H1 (cell line): ENCODE measurements at regions not wholly inside any gene's neighbourhood (a gene's known extent, or its start where the extent isn't known, plus 50 kb on each side); places are given as distances from the start of the nearest gene placed in this dataset.

ENCODE experiments used
- CTCF ChIA-PET: fragments of 300-600 bp; sonication (Branson Sonifier 250); formaldehyde crosslinking; loops from one replicate; lab custom pipeline; 2021; ENCODE audit not compliant: partially characterized antibody; lab: Charles Lee
- POLR2A ChIA-PET: fragments of 300-600 bp; sonication (Branson Sonifier 250); formaldehyde crosslinking; loops from one replicate; lab custom pipeline; 2021; ENCODE audit warnings: inconsistent platforms; ENCODE audit not compliant: partially characterized antibody; lab: Charles Lee
- DNase-seq, 2 experiments: peaks; one replicate each; pipeline versions ENCODE4 v3.0.0 to v3.0.0-alpha.2; 2010 to 2022; ENCODE audit warnings: low spot score in 2 of 2, low read depth in 1 of 2, mixed read lengths in 1 of 2
- FAIRE-seq: peaks from 2 replicates; lab custom pipeline; 2011; peaks lifted over from hg19 to GRCh38; lab: Jason Lieb, UNC
- H2AFZ ChIP-seq: 2 replicates; pipeline ENCODE4 v1.8.1; 2012; ENCODE audit warnings: low read length, inconsistent platforms
- H2AK5ac ChIP-seq: 2 replicates; pipeline ENCODE4 v1.6.1; 2013; ENCODE audit warnings: low read depth, low read length
- H2BK120ac ChIP-seq: replicated peaks from 2 replicates; pipeline ENCODE3; 2013; ENCODE audit warnings: low read depth, low read length, inconsistent platforms
- H2BK12ac ChIP-seq: 2 replicates; pipeline ENCODE4 v1.6.1; 2013; ENCODE audit warnings: low read depth, low read length
- H2BK15ac ChIP-seq: 2 replicates; pipeline ENCODE4 v1.6.1; 2013; ENCODE audit warnings: low read length
- H2BK20ac ChIP-seq: 2 replicates; pipeline ENCODE4 v1.6.1; 2013; ENCODE audit warnings: low read length
- H2BK5ac ChIP-seq: 2 replicates; pipeline ENCODE4 v1.6.1; 2013; ENCODE audit warnings: low read depth, low read length
- H3K14ac ChIP-seq: 2 replicates; pipeline ENCODE4 v1.6.1; 2013; ENCODE audit warnings: inconsistent platforms; ENCODE audit not compliant: insufficient read length
- H3K18ac ChIP-seq: 2 replicates; pipeline ENCODE4 v1.6.1; 2013; ENCODE audit warnings: low read length; ENCODE audit errors: extremely low read depth
- H3K23ac ChIP-seq: 2 replicates; pipeline ENCODE4 v1.6.1; 2013; ENCODE audit warnings: inconsistent platforms; ENCODE audit not compliant: insufficient read length
- H3K23me2 ChIP-seq: 2 replicates; pipeline ENCODE4 v1.6.1; 2013; ENCODE audit warnings: low read depth, low read length
- H3K27ac ChIP-seq: 2 replicates; pipeline ENCODE4 v1.6.1; 2011; ENCODE audit warnings: low read depth, low read length, inconsistent platforms
- H3K27me3 ChIP-seq, 4 experiments: replicated peaks in 1 of 4; 1 replicate in 1 of 4; 2 replicates in 3 of 4; pipeline versions ENCODE4 v1.6.1 to v1.8.1; 2011 to 2013; ENCODE audit warnings: low read length in 3 of 4, mild to moderate bottlenecking in 3 of 4, inconsistent platforms in 2 of 4, mixed read lengths in 2 of 4, moderate library complexity in 1 of 4; ENCODE audit not compliant: control insufficient read depth in 3 of 4, insufficient read depth in 3 of 4; ENCODE audit errors: extremely low read depth in 1 of 4
- H3K36me3 ChIP-seq, 4 experiments: 2 replicates each; pipeline versions ENCODE4 v1.6.1 to v1.8.1; 2011 to 2013; ENCODE audit warnings: mild to moderate bottlenecking in 4 of 4, low read length in 3 of 4, moderate library complexity in 2 of 4, control low read depth in 1 of 4, inconsistent platforms in 1 of 4; ENCODE audit not compliant: insufficient read depth in 4 of 4, control insufficient read depth in 2 of 4
- H3K4ac ChIP-seq: replicated peaks from 2 replicates; pipeline ENCODE3; 2013; ENCODE audit warnings: low read length, low read depth, mixed read lengths, inconsistent platforms; ENCODE audit not compliant: insufficient read length
- H3K4me1 ChIP-seq, 4 experiments: replicated peaks in 1 of 4; 1 replicate in 1 of 4; 2 replicates in 3 of 4; pipeline versions ENCODE4 v1.6.1 to v1.8.1; 2011 to 2013; ENCODE audit warnings: low read length in 3 of 4, inconsistent platforms in 2 of 4, mixed read lengths in 1 of 4; ENCODE audit not compliant: insufficient read depth in 4 of 4, control insufficient read depth in 3 of 4
- H3K4me2 ChIP-seq, 2 experiments: 2 replicates each; pipeline versions ENCODE4 v1.6.1 to v1.8.1; 2011 to 2013; ENCODE audit warnings: low read depth in 2 of 2, low read length in 2 of 2, control low read depth in 1 of 2, inconsistent platforms in 1 of 2, mild to moderate bottlenecking in 1 of 2; ENCODE audit not compliant: insufficient read depth in 1 of 2
- H3K4me3 ChIP-seq, 4 experiments: fragments of 200-600, 300-600 bp in 1 of 4; sonication (generic), shearing (Covaris generic), sonication (Bioruptor Twin) in 1 of 4; 2 replicates each; pipeline versions ENCODE4 v1.5.1 to v1.8.1; 2011 to 2016; ENCODE audit warnings: low read length in 4 of 4, low read depth in 3 of 4, control low read depth in 2 of 4, inconsistent platforms in 2 of 4, mild to moderate bottlenecking in 2 of 4, mixed read lengths in 1 of 4, moderate library complexity in 1 of 4; ENCODE audit not compliant: insufficient read depth in 2 of 4; ENCODE audit errors: extremely low read depth in 1 of 4
- H3K56ac ChIP-seq: replicated peaks from 2 replicates; pipeline ENCODE3; 2013; ENCODE audit warnings: low read depth, mild to moderate bottlenecking, mixed read lengths, low read length, inconsistent platforms; ENCODE audit not compliant: insufficient read length
- H3K79me1 ChIP-seq: 2 replicates; pipeline ENCODE4 v1.6.1; 2013; ENCODE audit warnings: low read depth, low read length, control low read depth
- H3K79me2 ChIP-seq, 2 experiments: 2 replicates each; pipeline versions ENCODE4 v1.6.1 to v1.8.1; 2012 to 2013; ENCODE audit warnings: low read length in 2 of 2, mild to moderate bottlenecking in 2 of 2, inconsistent platforms in 1 of 2; ENCODE audit not compliant: insufficient read depth in 2 of 2, control insufficient read depth in 1 of 2
- H3K9ac ChIP-seq, 4 experiments: replicated peaks in 1 of 4; 1 replicate in 1 of 4; 2 replicates in 3 of 4; pipeline versions ENCODE4 v1.6.1 to v1.8.1; 2011 to 2013; ENCODE audit warnings: low read depth in 3 of 4, low read length in 3 of 4, control low read depth in 2 of 4, mild to moderate bottlenecking in 2 of 4, moderate library complexity in 2 of 4, inconsistent platforms in 1 of 4; ENCODE audit errors: extremely low read depth in 1 of 4
- H3K9me3 ChIP-seq, 2 experiments: 2 replicates each; pipeline versions ENCODE4 v1.6.1 to v1.8.1; 2012 to 2013; ENCODE audit warnings: mild to moderate bottlenecking in 2 of 2, moderate library complexity in 2 of 2, control low read depth in 1 of 2, inconsistent platforms in 1 of 2, low read depth in 1 of 2, low read length in 1 of 2, mixed read lengths in 1 of 2; ENCODE audit not compliant: insufficient read depth in 2 of 2
- H4K20me1 ChIP-seq, 2 experiments: replicated peaks in 1 of 2; 2 replicates each; pipeline versions ENCODE3 to v1.8.1; 2011 to 2013; ENCODE audit warnings: inconsistent platforms in 2 of 2, low read length in 2 of 2, mild to moderate bottlenecking in 1 of 2; ENCODE audit not compliant: insufficient read depth in 2 of 2, control insufficient read depth in 1 of 2
- H4K5ac ChIP-seq: 2 replicates; pipeline ENCODE4 v1.6.1; 2013; ENCODE audit warnings: low read length, low read depth, mixed read lengths, inconsistent platforms; ENCODE audit not compliant: insufficient read length
- H4K8ac ChIP-seq: 2 replicates; pipeline ENCODE4 v1.8.0; 2013; ENCODE audit warnings: mild to moderate bottlenecking, moderate library complexity, low read length, inconsistent platforms; ENCODE audit not compliant: insufficient read depth; ENCODE audit errors: extremely low read depth
- H4K91ac ChIP-seq: replicated peaks from 2 replicates; pipeline ENCODE3; 2013; ENCODE audit warnings: low read length, mixed read lengths, inconsistent platforms; ENCODE audit not compliant: insufficient read length
- CEBPB ChIP-seq: IDR thresholded peaks from 2 replicates; pipeline ENCODE4 v1.6.1; 2012; ENCODE audit warnings: low read depth, low read length
- CREB1 ChIP-seq: IDR thresholded peaks from 2 replicates; pipeline ENCODE4 v1.6.1; 2012; ENCODE audit warnings: inconsistent platforms
- GTF2F1 ChIP-seq: IDR thresholded peaks from 2 replicates; pipeline ENCODE4 v1.6.1; 2012; ENCODE audit warnings: low read depth, low read length, improper control_type of control experiment, borderline replicate concordance
- MAFK ChIP-seq: IDR thresholded peaks from 2 replicates; pipeline ENCODE4 v1.6.1; 2012; ENCODE audit warnings: low read depth, mild to moderate bottlenecking, improper control_type of control experiment, low read length
- RXRA ChIP-seq: IDR thresholded peaks from 2 replicates; pipeline ENCODE4 v1.6.1; 2011; ENCODE audit warnings: low read depth, mild to moderate bottlenecking, low read length, moderate library complexity; ENCODE audit not compliant: insufficient read depth
- SIX5 ChIP-seq: IDR thresholded peaks from 2 replicates; pipeline ENCODE4 v1.6.1; 2011; ENCODE audit warnings: mild to moderate bottlenecking, low read depth, low read length
- TBP ChIP-seq: IDR thresholded peaks from 2 replicates; pipeline ENCODE4 v1.6.1; 2011; ENCODE audit warnings: low read depth, low read length, improper control_type of control experiment
- ZNF274 ChIP-seq: IDR thresholded peaks from 2 replicates; pipeline ENCODE4 v1.7.0; 2012; ENCODE audit warnings: low read length, borderline replicate concordance; ENCODE audit errors: extremely low read depth
- WGBS, 2 experiments: shearing (Covaris generic) in 1 of 2; methylation state at CpG; one replicate each; pipeline versions ENCODE4 v1.1.6 to v1.1.7; 2013 to 2015; ENCODE audit warnings: low lambda C conversion rate in 2 of 2, mixed read lengths in 2 of 2, inconsistent platforms in 1 of 2, low coverage in 1 of 2, missing lambda C conversion rate in 1 of 2; ENCODE audit not compliant: insufficient replicate concordance in 2 of 2, insufficient coverage in 1 of 2, insufficient read length in 1 of 2; ENCODE audit errors: extremely low coverage in 1 of 2, missing lambda C conversion rate in 1 of 2; 5-methylcytosine and 5-hydroxymethylcytosine counted together

GRCh38 chr10:24784061-24784460 is 60.4 kb upstream of the ARHGAP21 start:
- Histone ChIP-seq H2AK5ac (no peak overlapping the region), H3K79me1 (no peaks in the 10 kb centered on the region), H4K5ac (no peak overlapping the region), H4K8ac (no peak overlapping the region), H3K9ac (no peak overlapping the region), H3K4me2 (no peak overlapping the region), H3K27me3 (no peaks in the 10 kb centered on the region), H3K79me2 (no peaks in the 10 kb centered on the region), H3K56ac (no peak overlapping the region), H3K4me3 (no peak overlapping the region), H4K91ac (no peak overlapping the region), H3K4me1 (no peaks in the 10 kb centered on the region), H3K27ac (no peak overlapping the region), H2AFZ (no peak overlapping the region), H3K4ac (no peak overlapping the region), H2BK20ac (peak overlapping the region; percentile 77; the same call in 1 of the 2 replicates), H3K9me3 (no peaks in the 10 kb centered on the region), H2BK12ac (no peak overlapping the region), H3K14ac (no peak overlapping the region), H2BK120ac (no peak overlapping the region), H4K20me1 (no peaks in the 10 kb centered on the region), H3K23me2 (no peaks in the 10 kb centered on the region), H2BK15ac (no peak overlapping the region), H3K23ac (no peak overlapping the region), H3K18ac (no peak overlapping the region), H2BK5ac (no peak overlapping the region), H3K36me3 (no peaks in the 10 kb centered on the region)
- TF ChIP-seq GTF2F1 (no peak), TBP (no peak), ZNF274 (no peak), CREB1 (no peak), CEBPB (no peak), SIX5 (no peak), MAFK (no peak), RXRA (no peak)
- FAIRE-seq (no peak), DNase-seq (no peak)
- WGBS, 2 experiments: 82% methylated on average over 12 of the region's 12 CpGs; no CpG with 5 or more reads in 1 of the 2 experiments
- POLR2A ChIA-PET: interaction anchor here (1.1 kb wide), 1 partner anchor 167 kb away, joined by 3 read pairs; no protein-coding TSS in a partner anchor
- CTCF ChIA-PET: interaction anchor here (1.1 to 1.3 kb wide), 2 partner anchors 10 to 56 kb away, joined by 4 read pairs; no protein-coding TSS in a partner anchor
